ENCODE measurements at regions not wholly inside any gene's neighbourhood (a gene's known extent, or its start where the extent isn't known, plus 50 kb on each side); places are given as distances from the start of the nearest gene placed in this dataset.

DNA sequence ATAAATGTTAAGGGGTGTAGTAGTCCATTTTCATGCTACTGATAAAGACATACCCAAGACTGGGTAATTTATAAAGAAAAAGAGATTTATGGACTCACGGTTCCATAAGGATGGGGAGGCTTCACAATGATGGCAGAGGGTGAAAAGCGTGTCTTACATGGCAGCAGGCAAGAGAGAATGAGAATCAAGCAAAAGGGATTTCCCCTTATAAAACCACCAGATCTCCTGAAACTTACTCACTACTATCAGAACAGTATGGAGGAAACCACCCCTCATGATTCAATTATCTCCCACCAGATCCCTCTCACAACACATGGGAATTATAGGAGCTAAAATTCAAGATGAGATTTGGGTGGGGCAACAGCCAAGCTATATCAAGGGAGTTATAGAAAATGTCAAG lies 329.2 kb downstream of the DTHD1 start:
- no peak for TF ChIP-seq POLR2A (IDR thresholded peaks at IDR 0.05)
- no peak for TF ChIP-seq CTCF (IDR thresholded peaks at IDR 0.05)
